Ishikawa (cell line): ENCODE measurements at regions not wholly inside any gene's neighbourhood (a gene's known extent, or its start where the extent isn't known, plus 50 kb on each side); places are given as distances from the start of the nearest gene placed in this dataset.
"Not testable (repeated sequence)": the region's sequence is repeated elsewhere in the genome, so short reads cannot be mapped to it uniquely, and the experiment has no call there.

Experiments used
- EP300 ChIP-seq: IDR thresholded peaks from 2 replicates; pipeline ENCODE4 v1.6.1; 2012; ENCODE audit warnings: borderline replicate concordance
- TF ChIP-seq, protein P1 (sequence below): IDR thresholded peaks from 2 replicates; pipeline ENCODE4 v1.6.1; 2012

DNA sequence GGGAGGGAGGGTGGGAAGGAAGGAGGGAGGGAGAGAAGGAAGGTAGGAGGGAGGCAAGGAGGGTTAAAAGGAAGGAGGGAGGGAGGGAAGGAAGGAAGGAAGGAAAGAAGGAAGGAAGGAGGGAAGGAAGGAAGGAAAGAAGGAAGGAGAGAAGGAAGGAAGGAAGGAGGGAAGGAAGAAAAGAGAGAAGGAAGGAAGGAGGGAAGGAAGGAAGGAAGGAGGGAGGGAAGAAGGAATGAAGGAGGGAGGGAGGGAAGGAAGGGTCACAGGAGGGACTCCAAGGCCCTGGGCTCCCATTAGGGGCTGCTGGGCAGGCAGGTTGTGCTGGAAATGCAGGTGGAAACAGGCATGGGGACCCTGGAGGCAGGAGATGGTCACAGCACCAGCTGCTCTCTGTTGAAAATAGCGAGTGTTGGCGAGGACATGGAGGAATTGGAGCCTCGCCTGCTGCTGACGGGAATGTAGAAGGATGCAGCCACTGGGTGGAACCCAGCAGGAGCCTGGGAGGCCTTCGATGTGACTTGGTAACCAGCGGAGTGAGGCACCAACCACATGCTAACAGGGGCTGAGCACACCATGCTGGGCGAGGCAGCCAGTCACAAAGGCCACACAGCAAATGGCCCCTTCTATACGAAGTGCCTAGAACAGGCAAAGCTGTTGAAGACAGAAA lies 217.3 kb upstream of the SGCG start:
- TF ChIP-seq EP300 = not testable (repeated sequence)
- TF ChIP-seq, protein P1, sequence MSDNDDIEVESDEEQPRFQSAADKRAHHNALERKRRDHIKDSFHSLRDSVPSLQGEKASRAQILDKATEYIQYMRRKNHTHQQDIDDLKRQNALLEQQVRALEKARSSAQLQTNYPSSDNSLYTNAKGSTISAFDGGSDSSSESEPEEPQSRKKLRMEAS = peak; percentile 49; the same call in 1 of the 2 replicates
